ENCODE measurements at regions not wholly inside any gene's neighbourhood (a gene's known extent, or its start where the extent isn't known, plus 50 kb on each side); places are given as distances from the start of the nearest gene placed in this dataset.

DNA sequence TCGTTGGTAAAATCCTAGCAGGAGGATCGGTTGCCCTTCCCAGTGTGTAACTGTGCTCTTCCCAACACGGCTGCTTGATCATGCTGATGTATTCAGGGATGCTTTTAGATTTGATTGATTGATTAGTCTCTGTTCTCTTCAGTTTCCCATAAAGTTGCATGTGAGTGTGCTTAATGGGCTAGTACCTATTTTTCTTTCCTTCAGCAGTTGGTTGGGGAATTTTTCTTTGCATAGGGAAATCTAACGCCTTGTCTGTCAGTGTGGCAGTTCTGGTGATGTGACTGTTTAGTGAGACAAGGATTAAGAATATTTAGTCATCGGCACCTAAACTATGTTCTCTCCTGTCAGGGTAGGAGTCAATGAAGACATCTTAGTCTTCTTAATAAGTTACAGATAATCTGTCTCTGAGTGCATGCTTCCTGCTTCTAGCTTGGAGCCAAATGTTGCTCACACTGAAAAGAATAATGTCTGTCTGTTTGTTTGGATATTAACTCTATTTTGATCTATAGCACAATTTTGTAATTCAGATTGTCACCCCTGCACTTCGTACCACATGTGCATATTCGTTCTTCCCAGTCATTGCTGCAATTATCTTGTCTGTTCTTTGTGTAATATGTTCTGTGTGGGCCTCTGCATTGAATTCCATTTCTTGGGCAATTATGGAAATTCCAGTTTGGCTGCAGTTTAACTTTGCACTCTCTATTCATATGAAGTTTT, 169.9 kb downstream of the EDN1 start:
- H3K4me2 ChIP-seq (ENCODE audit: low read length), result no peak overlapping the region

DNA sequence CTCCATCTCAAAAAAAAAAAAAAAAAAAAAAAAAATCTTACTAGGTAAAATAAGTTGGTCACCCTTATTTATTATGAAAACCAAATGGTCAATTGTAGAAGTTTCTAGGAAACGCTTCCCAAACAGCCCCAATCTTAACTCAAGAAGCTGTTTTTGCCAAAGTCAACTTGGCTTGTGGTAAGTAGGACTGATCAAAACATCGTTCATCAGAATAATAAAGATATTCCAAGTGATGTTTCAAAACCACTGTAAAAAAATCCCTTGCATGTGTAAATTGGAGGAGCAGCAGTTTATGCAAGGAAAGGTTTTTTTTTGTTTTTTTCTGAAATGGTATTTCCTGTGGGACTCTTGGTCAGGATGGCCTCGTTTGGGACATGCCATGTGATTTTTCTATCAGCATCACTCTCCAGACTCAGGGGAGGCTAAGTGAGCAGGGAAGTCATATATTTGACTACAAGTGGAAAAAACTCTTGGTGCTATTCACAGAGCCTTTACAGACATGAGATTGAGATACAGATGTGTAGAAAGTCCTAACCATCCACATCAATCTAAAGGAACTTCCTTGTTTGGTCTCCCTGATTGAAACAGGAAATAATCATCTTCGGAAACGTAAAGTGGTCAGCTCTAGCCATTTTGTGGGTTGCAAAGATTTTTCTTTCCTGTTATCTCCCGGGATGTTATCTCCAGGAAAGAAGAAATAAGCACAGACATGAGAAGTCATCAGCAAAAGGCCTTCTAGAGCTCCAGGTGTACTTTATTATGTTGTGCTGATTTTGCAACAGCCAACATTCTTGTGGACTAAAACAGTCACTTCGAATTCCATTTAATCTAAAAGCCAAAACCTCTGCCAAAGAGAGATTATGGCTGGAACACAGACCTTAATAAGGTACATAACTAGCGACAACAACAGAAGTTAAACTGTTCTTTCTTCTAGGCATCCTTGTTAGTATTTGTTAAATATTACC, 177.8 kb downstream of the EDN1 start:
- H3K9me2 ChIP-seq (ENCODE audit: low read depth, low read length), result no peaks in the 10 kb centered on the region
- peaks cover 7% of the 10 kb centered on the region for H3K4me1 ChIP-seq (ENCODE audit: insufficient read depth, low read length, severe bottlenecking)
- no peak for TF ChIP-seq EZH2 (IDR thresholded peaks at IDR 0.05; ENCODE audit: borderline replicate concordance, low read length)
- TF ChIP-seq, protein P1, sequence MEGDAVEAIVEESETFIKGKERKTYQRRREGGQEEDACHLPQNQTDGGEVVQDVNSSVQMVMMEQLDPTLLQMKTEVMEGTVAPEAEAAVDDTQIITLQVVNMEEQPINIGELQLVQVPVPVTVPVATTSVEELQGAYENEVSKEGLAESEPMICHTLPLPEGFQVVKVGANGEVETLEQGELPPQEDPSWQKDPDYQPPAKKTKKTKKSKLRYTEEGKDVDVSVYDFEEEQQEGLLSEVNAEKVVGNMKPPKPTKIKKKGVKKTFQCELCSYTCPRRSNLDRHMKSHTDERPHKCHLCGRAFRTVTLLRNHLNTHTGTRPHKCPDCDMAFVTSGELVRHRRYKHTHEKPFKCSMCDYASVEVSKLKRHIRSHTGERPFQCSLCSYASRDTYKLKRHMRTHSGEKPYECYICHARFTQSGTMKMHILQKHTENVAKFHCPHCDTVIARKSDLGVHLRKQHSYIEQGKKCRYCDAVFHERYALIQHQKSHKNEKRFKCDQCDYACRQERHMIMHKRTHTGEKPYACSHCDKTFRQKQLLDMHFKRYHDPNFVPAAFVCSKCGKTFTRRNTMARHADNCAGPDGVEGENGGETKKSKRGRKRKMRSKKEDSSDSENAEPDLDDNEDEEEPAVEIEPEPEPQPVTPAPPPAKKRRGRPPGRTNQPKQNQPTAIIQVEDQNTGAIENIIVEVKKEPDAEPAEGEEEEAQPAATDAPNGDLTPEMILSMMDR (IDR thresholded peaks at IDR 0.05; ENCODE audit: low read length), result no peak
- no peak overlapping the region for H3K9ac ChIP-seq (ENCODE audit: low read length)
- no peaks in the 10 kb centered on the region for H3K9me3 ChIP-seq (ENCODE audit: low read length)
- no peaks in the 10 kb centered on the region for H4K20me1 ChIP-seq (ENCODE audit: insufficient read depth, low read length)
- H3K27ac ChIP-seq (ENCODE audit: low read depth, low read length, poor library complexity, severe bottlenecking), result no peak overlapping the region
- H3F3A ChIP-seq (ENCODE audit: insufficient read depth, low read length), result no peaks in the 10 kb centered on the region
- no peak overlapping the region for H2AFZ ChIP-seq (ENCODE audit: low read length)
- no peaks in the 10 kb centered on the region for H3K79me2 ChIP-seq (ENCODE audit: insufficient read depth, low read length)
- H3K4me3 ChIP-seq (ENCODE audit: low read depth, low read length, poor library complexity, severe bottlenecking), result no peak overlapping the region
- H3K36me3 ChIP-seq (ENCODE audit: insufficient read depth, low read length), result no peaks in the 10 kb centered on the region
- H3K4me2 ChIP-seq (ENCODE audit: low read length), result no peak overlapping the region
- H3K27me3 ChIP-seq (ENCODE audit: insufficient read depth, low read length), result no peaks in the 10 kb centered on the region

More for the DNA sequence above, 169.9 kb downstream of the EDN1 start:
- Histone ChIP-seq H3F3A (ENCODE audit: insufficient read depth, low read length) (no peaks in the 10 kb centered on the region), H2AFZ (ENCODE audit: low read length) (no peak overlapping the region), H3K9ac (ENCODE audit: low read length) (no peak overlapping the region), H3K9me3 (ENCODE audit: low read length) (no peaks in the 10 kb centered on the region), H3K4me1 (ENCODE audit: insufficient read depth, low read length, severe bottlenecking) (no peaks in the 10 kb centered on the region), H3K79me2 (ENCODE audit: insufficient read depth, low read length) (no peaks in the 10 kb centered on the region), H4K20me1 (ENCODE audit: insufficient read depth, low read length) (no peaks in the 10 kb centered on the region), H3K36me3 (ENCODE audit: insufficient read depth, low read length) (no peaks in the 10 kb centered on the region), H3K27ac (ENCODE audit: low read depth, low read length, poor library complexity, severe bottlenecking) (no peak overlapping the region), H3K27me3 (ENCODE audit: insufficient read depth, low read length) (no peaks in the 10 kb centered on the region), H3K9me2 (ENCODE audit: low read depth, low read length) (no peaks in the 10 kb centered on the region), H3K4me3 (ENCODE audit: low read depth, low read length, poor library complexity, severe bottlenecking) (no peak overlapping the region)
- TF ChIP-seq, protein P1 (IDR thresholded peaks at IDR 0.05; ENCODE audit: low read length), result no peak
- no peak for TF ChIP-seq EZH2 (IDR thresholded peaks at IDR 0.05; ENCODE audit: borderline replicate concordance, low read length)

DNA sequence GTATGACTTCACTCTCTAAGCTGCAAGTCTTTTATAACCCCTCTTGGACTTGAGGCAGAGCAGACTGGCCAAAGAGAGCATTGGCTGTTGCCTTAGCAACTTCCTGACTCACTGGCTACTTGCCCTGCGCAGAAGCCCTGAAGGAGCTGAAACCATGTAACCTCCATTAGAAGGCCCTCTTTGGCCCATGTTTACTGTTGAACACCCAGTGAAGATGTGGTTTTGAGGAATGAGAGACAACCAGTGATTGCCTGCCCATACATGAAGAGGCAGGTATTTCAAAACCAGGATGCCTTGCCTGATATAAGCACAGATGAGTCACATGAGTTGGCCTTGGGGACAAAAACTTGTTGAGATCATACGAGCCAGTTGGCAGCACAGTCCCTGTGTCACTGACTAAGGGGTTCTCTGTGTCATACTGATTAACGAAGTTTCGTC, 182.5 kb downstream of the EDN1 start:
- H4K20me1 ChIP-seq (ENCODE audit: insufficient read depth, low read length), result no peaks in the 10 kb centered on the region
- no peaks in the 10 kb centered on the region for H3F3A ChIP-seq (ENCODE audit: insufficient read depth, low read length)
- H3K9me2 ChIP-seq (ENCODE audit: low read depth, low read length), result no peaks in the 10 kb centered on the region
- H3K27me3 ChIP-seq (ENCODE audit: insufficient read depth, low read length), result no peaks in the 10 kb centered on the region
- H3K4me2 ChIP-seq (ENCODE audit: low read length), result no peak overlapping the region
- peaks cover 28% of the 10 kb centered on the region for H3K4me1 ChIP-seq (ENCODE audit: insufficient read depth, low read length, severe bottlenecking)
- no peak overlapping the region for H3K9ac ChIP-seq (ENCODE audit: low read length)
- H3K9me3 ChIP-seq (ENCODE audit: low read length), result no peaks in the 10 kb centered on the region
- no peak overlapping the region for H3K4me3 ChIP-seq (ENCODE audit: low read depth, low read length, poor library complexity, severe bottlenecking)
- no peaks in the 10 kb centered on the region for H3K36me3 ChIP-seq (ENCODE audit: insufficient read depth, low read length)
- H3K27ac ChIP-seq (ENCODE audit: low read depth, low read length, poor library complexity, severe bottlenecking), result no peak overlapping the region
- H2AFZ ChIP-seq (ENCODE audit: low read length), result no peak overlapping the region
- no peaks in the 10 kb centered on the region for H3K79me2 ChIP-seq (ENCODE audit: insufficient read depth, low read length)
- TF ChIP-seq, protein P1 (IDR thresholded peaks at IDR 0.05; ENCODE audit: low read length), result no peak
